T-helper 2 cell (primary cell): ENCODE measurements at regions not wholly inside any gene's neighbourhood (a gene's known extent, or its start where the extent isn't known, plus 50 kb on each side); places are given as distances from the start of the nearest gene placed in this dataset.

Experiments
- DNase-seq, 5 experiments: peaks; one replicate each; pipeline versions ENCODE4 v3.0.0 to v3.0.0-alpha.2; 2012 to 2022

GRCh38 chr10:21199501-21199900 is 302.4 kb upstream of the NEBL start:
- DNase-seq: no peak

- DNase-seq: no peak
Measured at GRCh38 chr10:21197838-21198237, 300.7 kb upstream of the NEBL start.

GRCh38 chr10:21196822-21197395 is 299.8 kb upstream of the NEBL start:
- DNase-seq: no peak

- DNase-seq: no peak
Measured at GRCh38 chr10:21195252-21195651, 298.1 kb upstream of the NEBL start.

- no peak for DNase-seq
Measured at GRCh38 chr10:21194510-21194993, 297.4 kb upstream of the NEBL start.

GRCh38 chr10:21193196-21193595 is 296.1 kb upstream of the NEBL start:
- no peak for DNase-seq

GRCh38 chr10:21191512-21191911 is 294.4 kb upstream of the NEBL start:
- DNase-seq: no peak

GRCh38 chr10:21184984-21185383 is 287.9 kb upstream of the NEBL start:
- no peak for DNase-seq

GRCh38 chr10:21184216-21184615 is 287.1 kb upstream of the NEBL start:
- DNase-seq: no peak

GRCh38 chr10:21183025-21183424 is 285.9 kb upstream of the NEBL start:
- DNase-seq: no peak

- no peak for DNase-seq
Measured at GRCh38 chr10:21181451-21181850, 284.3 kb upstream of the NEBL start.

GRCh38 chr10:21180604-21181003 is 283.5 kb upstream of the NEBL start:
- no peak for DNase-seq

- DNase-seq: no peak
Measured at GRCh38 chr10:21176934-21177480, 279.9 kb upstream of the NEBL start.

- DNase-seq: no peak
Measured at GRCh38 chr10:21175797-21176196, 278.7 kb upstream of the NEBL start.

GRCh38 chr10:21174715-21175495 is 277.8 kb upstream of the NEBL start:
- no peak for DNase-seq

- peak in 1 of 5 experiments; percentile 16 for DNase-seq
Measured at GRCh38 chr10:21173802-21174714, 276.9 kb upstream of the NEBL start.

- DNase-seq: no peak
Measured at GRCh38 chr10:21172930-21173801, 276.1 kb upstream of the NEBL start.

GRCh38 chr10:21172542-21172929 is 275.4 kb upstream of the NEBL start:
- no peak for DNase-seq

- no peak for DNase-seq
Measured at GRCh38 chr10:21171936-21172541, 274.9 kb upstream of the NEBL start.

- DNase-seq: no peak
Measured at GRCh38 chr10:21171197-21171935, 274.3 kb upstream of the NEBL start.

- no peak for DNase-seq
Measured at GRCh38 chr10:21170216-21170615, 273.1 kb upstream of the NEBL start.
